IPS-20b (cell line): ENCODE measurements at regions not wholly inside any gene's neighbourhood (a gene's known extent, or its start where the extent isn't known, plus 50 kb on each side); places are given as distances from the start of the nearest gene placed in this dataset.

Experiments
- H3K27ac ChIP-seq: one replicate; pipeline ENCODE4 v1.5.1; 2013; ENCODE audit warnings: low read length
- H3K27me3 ChIP-seq: 2 replicates; pipeline ENCODE4 v1.6.1; 2013; ENCODE audit warnings: mild to moderate bottlenecking, low read length, inconsistent platforms; ENCODE audit not compliant: insufficient read depth
- H3K36me3 ChIP-seq: 2 replicates; pipeline ENCODE4 v1.6.1; 2013; ENCODE audit warnings: low read depth, mild to moderate bottlenecking, inconsistent platforms, low read length, moderate library complexity; ENCODE audit not compliant: insufficient read depth
- H3K4me1 ChIP-seq: 2 replicates; pipeline ENCODE4 v1.6.1; 2013; ENCODE audit warnings: mild to moderate bottlenecking, control low read depth, inconsistent platforms, low read length, moderate library complexity; ENCODE audit not compliant: insufficient read depth
- H3K4me3 ChIP-seq: 2 replicates; pipeline ENCODE4 v1.5.1; 2013; ENCODE audit warnings: mild to moderate bottlenecking, low read length, inconsistent platforms
- H3K9ac ChIP-seq: 2 replicates; pipeline ENCODE4 v1.6.1; 2013; ENCODE audit warnings: low read depth, mild to moderate bottlenecking, inconsistent platforms, low read length, moderate library complexity
- H3K9me3 ChIP-seq: 2 replicates; pipeline ENCODE4 v1.6.1; 2013; ENCODE audit warnings: mild to moderate bottlenecking, low read depth, low read length, inconsistent platforms; ENCODE audit not compliant: insufficient read depth

- no peaks in the 10 kb centered on the region for H3K9me3 ChIP-seq
- H3K4me1 ChIP-seq = no peaks in the 10 kb centered on the region
- H3K27ac ChIP-seq = no peak overlapping the region
- H3K27me3 ChIP-seq = no peaks in the 10 kb centered on the region
- H3K9ac ChIP-seq = no peak overlapping the region
- no peaks in the 10 kb centered on the region for H3K36me3 ChIP-seq
- no peak overlapping the region for H3K4me3 ChIP-seq
These were observed 510.3 kb upstream of the SETBP1 start for GRCh38 chr18:44170208-44170880.

GRCh38 chr18:44171301-44171700 is 509.4 kb upstream of the SETBP1 start:
- no peaks in the 10 kb centered on the region for H3K4me1 ChIP-seq
- no peak overlapping the region for H3K27ac ChIP-seq

GRCh38 chr18:44175891-44176290 is 504.8 kb upstream of the SETBP1 start:
- Histone ChIP-seq H3K4me1 (no peaks in the 10 kb centered on the region), H3K27ac (no peak overlapping the region)

More at GRCh38 chr18:44171301-44171700, 509.4 kb upstream of the SETBP1 start:
- Histone ChIP-seq H3K27me3 (no peaks in the 10 kb centered on the region), H3K36me3 (no peaks in the 10 kb centered on the region), H3K9me3 (no peaks in the 10 kb centered on the region), H3K9ac (no peak overlapping the region), H3K4me3 (no peak overlapping the region)

GRCh38 chr18:44178476-44178875 is 502.2 kb upstream of the SETBP1 start:
- Histone ChIP-seq H3K27me3 (no peaks in the 10 kb centered on the region), H3K9me3 (no peaks in the 10 kb centered on the region), H3K9ac (no peak overlapping the region), H3K4me3 (no peak overlapping the region), H3K36me3 (no peaks in the 10 kb centered on the region), H3K27ac (no peak overlapping the region), H3K4me1 (no peaks in the 10 kb centered on the region)

More at GRCh38 chr18:44175891-44176290, 504.8 kb upstream of the SETBP1 start:
- Histone ChIP-seq H3K36me3 (no peaks in the 10 kb centered on the region), H3K27me3 (no peaks in the 10 kb centered on the region), H3K9ac (no peak overlapping the region), H3K9me3 (no peaks in the 10 kb centered on the region), H3K4me3 (no peak overlapping the region)

GRCh38 chr18:44179693-44180092 is 501.0 kb upstream of the SETBP1 start:
- Histone ChIP-seq H3K36me3 (no peaks in the 10 kb centered on the region), H3K27ac (no peak overlapping the region), H3K4me1 (no peaks in the 10 kb centered on the region), H3K4me3 (no peak overlapping the region), H3K9me3 (no peaks in the 10 kb centered on the region), H3K27me3 (no peaks in the 10 kb centered on the region), H3K9ac (no peak overlapping the region)

- Histone ChIP-seq H3K27ac (no peak overlapping the region), H3K9ac (no peak overlapping the region), H3K36me3 (no peaks in the 10 kb centered on the region), H3K4me3 (no peak overlapping the region), H3K9me3 (no peaks in the 10 kb centered on the region), H3K27me3 (no peaks in the 10 kb centered on the region), H3K4me1 (no peaks in the 10 kb centered on the region)
These were observed 500.0 kb upstream of the SETBP1 start for GRCh38 chr18:44180683-44181082.

- Histone ChIP-seq H3K4me3 (no peak overlapping the region), H3K9me3 (no peaks in the 10 kb centered on the region), H3K27ac (no peak overlapping the region), H3K4me1 (no peaks in the 10 kb centered on the region), H3K27me3 (no peaks in the 10 kb centered on the region), H3K36me3 (no peaks in the 10 kb centered on the region), H3K9ac (no peak overlapping the region)
These were observed 498.5 kb upstream of the SETBP1 start for GRCh38 chr18:44181951-44182747.

- H3K9me3 ChIP-seq = no peaks in the 10 kb centered on the region
- no peaks in the 10 kb centered on the region for H3K36me3 ChIP-seq
- no peak overlapping the region for H3K27ac ChIP-seq
- H3K9ac ChIP-seq = no peak overlapping the region
- H3K27me3 ChIP-seq = no peaks in the 10 kb centered on the region
- H3K4me1 ChIP-seq = no peaks in the 10 kb centered on the region
- H3K4me3 ChIP-seq = no peak overlapping the region
These were observed 494.7 kb upstream of the SETBP1 start for GRCh38 chr18:44186001-44186400.

- H3K9ac ChIP-seq = no peak overlapping the region
- no peak overlapping the region for H3K27ac ChIP-seq
- H3K27me3 ChIP-seq = no peaks in the 10 kb centered on the region
- H3K36me3 ChIP-seq = no peaks in the 10 kb centered on the region
- no peak overlapping the region for H3K4me3 ChIP-seq
- no peaks in the 10 kb centered on the region for H3K4me1 ChIP-seq
- no peaks in the 10 kb centered on the region for H3K9me3 ChIP-seq
These were observed 493.6 kb upstream of the SETBP1 start for GRCh38 chr18:44187090-44187489.

- no peaks in the 10 kb centered on the region for H3K4me1 ChIP-seq
- H3K9ac ChIP-seq = no peak overlapping the region
- H3K4me3 ChIP-seq = no peak overlapping the region
- no peak overlapping the region for H3K27ac ChIP-seq
- no peaks in the 10 kb centered on the region for H3K36me3 ChIP-seq
- H3K27me3 ChIP-seq = no peaks in the 10 kb centered on the region
- no peaks in the 10 kb centered on the region for H3K9me3 ChIP-seq
These were observed 485.1 kb upstream of the SETBP1 start for GRCh38 chr18:44195394-44196140.

- no peaks in the 10 kb centered on the region for H3K9me3 ChIP-seq
- no peaks in the 10 kb centered on the region for H3K4me1 ChIP-seq
- H3K27me3 ChIP-seq = no peaks in the 10 kb centered on the region
- H3K9ac ChIP-seq = no peak overlapping the region
- H3K4me3 ChIP-seq = no peak overlapping the region
- H3K36me3 ChIP-seq = no peaks in the 10 kb centered on the region
- no peak overlapping the region for H3K27ac ChIP-seq
These were observed 482.7 kb upstream of the SETBP1 start for GRCh38 chr18:44197832-44198611.
